Activated CD4-positive, CD25-positive, alpha-beta regulatory T cell (primary cell): ENCODE measurements at regions not wholly inside any gene's neighbourhood (a gene's known extent, or its start where the extent isn't known, plus 50 kb on each side); places are given as distances from the start of the nearest gene placed in this dataset.
"Not testable (repeated sequence)": the region's sequence is repeated elsewhere in the genome, so short reads cannot be mapped to it uniquely, and the experiment has no call there.

ENCODE experiments used
- DNase-seq, 4 experiments: peaks; one replicate each; lab custom pipeline; 2025; lab: John Stamatoyannopoulos, UW

- no peak for DNase-seq
Observed at GRCh38 chr10:81109200-81109752, 571.6 kb downstream of the SH2D4B start.

- DNase-seq: no peak
Observed at GRCh38 chr10:81116201-81116600, 578.5 kb downstream of the SH2D4B start.

DNA sequence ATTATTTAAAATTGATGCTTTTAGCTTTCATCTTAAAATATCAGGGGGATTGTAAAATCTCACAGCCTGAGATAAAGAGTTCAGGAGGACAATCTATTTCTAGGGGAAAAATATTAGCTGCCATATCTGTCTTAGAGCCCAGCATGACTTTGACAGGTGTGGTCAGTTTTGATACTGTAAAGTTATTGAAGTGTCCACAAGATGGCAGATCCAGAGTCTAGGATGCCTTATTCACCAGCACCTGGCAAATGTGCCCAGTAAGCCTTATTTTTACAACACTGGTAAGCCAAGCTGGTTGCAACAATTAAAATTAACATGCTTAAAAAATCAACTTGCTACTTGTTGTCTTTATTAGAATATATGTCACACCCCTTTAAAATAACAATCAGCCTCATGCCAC, 579.3 kb downstream of the SH2D4B start:
- DNase-seq: no peak

GRCh38 chr10:81127931-81128330, 590.2 kb downstream of the SH2D4B start:
- DNase-seq: no peak

- DNase-seq: no peak
Observed at GRCh38 chr10:81130014-81130413, 592.3 kb downstream of the SH2D4B start.

DNA sequence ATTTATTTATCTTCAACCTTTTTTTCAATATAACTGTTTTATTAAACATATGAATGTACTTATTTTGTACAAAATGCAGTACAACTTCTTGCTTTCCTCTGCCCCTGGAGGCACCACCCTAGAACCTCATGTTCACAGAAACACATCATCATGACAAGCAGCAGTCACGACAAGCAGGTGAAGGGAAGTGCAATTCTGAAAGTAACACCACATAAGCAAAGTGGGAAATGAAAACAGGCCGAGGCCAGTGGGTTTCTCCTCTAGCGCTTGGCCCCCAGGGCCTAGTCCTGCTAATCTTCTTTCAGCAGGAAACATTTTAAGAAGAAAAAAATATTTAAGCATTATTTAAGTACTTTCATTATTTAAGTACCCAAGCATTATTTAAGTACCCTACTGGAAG, 598.1 kb downstream of the SH2D4B start:
- DNase-seq: no peak

DNA sequence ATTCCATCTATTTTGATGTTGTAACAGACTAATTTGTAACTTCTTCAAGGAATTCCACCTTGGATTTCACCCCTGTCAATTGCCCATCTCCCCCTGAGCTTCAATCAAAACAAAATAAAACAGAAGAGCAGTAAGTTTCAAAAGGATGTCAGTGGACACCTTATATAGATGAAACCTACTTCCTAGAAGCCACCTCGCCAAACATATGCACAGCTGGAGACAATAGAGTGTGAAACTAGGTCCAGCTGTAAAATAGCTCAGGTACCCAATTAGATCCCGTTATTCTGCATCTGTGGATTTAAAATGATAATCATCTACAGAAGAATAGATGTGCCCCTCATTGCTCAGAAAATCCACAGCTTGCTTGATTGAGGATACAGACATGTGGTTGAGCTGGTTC, 598.6 kb downstream of the SH2D4B start:
- no peak for DNase-seq

DNA sequence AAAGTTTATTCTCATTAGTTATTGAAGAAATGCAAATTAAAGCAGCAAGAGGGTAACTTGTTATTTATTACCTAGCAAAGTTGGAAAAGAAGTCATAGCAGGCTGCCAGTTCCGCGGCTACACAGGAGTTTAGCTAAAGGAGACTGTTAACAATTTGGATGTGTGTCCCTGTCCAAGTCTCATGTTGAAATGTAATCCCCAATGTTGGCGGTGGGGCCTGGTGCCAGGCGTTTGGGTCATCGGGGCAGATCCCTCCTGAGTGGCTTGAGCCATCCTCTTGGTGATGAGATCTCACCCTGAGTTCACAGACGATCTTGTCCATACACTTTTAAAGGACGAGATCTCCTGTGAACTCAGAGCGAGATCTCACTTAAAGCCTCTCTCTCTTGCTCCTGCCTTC, 608.3 kb downstream of the SH2D4B start:
- no peak for DNase-seq

DNA sequence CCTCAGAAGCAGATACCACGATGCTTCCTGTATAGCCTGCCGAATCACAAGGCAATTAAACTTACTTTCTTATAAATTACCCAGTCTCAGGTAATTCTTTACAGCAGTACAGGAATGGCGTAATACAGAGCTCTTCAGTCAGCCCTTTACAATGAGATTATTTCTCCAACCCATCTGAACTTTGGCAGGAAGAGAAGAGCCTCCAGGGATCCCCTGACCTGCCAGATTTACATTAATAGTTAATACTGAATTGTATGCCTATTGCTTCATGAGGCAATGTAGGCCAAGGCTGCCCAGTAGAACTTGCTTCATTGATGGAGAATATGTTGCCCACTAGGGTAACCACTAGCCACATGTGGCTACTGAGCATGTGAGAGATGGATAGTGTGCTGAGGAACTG, 608.7 kb downstream of the SH2D4B start:
- DNase-seq: no peak

GRCh38 chr10:81152656-81153055, 615.0 kb downstream of the SH2D4B start:
- DNase-seq: no peak

DNA sequence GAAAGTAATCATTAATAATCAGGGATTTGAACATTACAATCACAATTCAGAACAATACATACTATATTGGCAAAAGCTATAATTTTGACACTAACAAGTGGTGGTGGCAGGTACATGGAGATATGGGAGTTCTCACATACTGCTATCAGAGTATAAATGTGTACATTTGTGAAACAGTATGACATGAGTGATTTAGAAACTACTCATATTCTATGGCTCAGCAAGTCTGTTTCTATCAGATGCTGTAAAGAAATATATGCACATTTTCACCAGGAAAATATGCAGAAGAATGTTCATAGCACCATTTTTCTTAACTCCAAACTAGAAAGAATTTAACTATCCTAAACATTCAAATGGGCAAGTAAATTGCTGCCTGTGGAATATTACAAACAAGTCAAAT, 620.0 kb downstream of the SH2D4B start:
- DNase-seq: no peak

DNA sequence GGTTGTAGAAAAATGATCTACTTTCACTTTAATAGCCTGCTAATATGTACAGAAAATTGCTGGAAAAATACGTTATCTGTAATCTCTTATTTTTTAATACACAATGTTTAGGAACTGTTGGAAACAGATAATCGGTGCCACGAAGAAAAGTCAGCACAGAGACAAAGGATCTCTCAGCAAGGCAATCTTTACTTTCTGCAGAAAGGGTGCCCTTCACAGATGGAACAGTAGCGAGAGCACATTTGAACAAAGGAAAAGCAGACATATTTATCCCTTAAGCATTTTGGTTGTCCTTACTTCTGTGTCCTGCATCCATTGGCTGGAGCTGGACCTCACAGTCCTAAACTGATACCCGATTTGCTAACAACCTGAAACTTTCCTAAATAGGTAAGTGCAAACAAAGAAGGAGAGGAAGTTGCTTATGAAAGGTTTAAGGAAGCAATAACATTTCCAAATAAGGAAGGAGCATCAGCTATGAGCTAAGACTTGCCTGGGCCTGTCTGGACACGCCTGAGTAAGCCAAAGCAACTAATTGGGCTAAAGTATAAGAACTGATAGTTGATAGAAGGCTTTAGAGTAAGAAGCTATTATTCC, 640.0 kb downstream of the SH2D4B start:
- no peak for DNase-seq

- DNase-seq: no peak
Observed at GRCh38 chr10:81179324-81179723, 641.6 kb downstream of the SH2D4B start.

DNA sequence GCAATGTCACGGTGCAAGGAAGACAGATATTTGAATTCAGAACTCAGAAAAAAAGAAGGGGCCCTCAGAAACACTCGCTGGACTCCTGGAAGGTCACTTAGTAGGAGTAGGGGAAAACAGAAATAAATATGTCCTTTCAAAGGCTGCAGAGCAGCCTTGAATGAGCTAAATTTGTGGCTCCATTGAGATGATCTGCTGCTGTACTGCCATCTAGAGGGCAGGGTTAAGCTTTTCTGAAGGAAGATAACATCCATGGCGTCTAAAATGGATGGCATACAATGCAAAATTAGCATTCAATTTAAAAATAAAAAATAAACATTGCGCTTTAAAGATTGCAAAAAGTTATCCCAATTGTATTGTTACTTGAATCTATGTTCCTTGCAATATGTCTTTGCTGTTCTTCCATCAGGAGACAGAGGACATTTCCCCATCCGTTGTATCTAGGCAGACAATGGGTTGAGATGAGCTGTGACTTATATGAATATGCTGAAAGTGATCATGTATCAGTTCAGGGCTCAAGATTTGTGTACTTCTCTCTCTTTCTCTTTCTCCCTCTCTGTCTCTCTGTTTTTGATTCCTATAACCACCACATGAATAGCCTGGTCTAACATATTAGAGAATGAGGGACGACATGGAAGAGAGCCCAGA, 642.2 kb downstream of the SH2D4B start:
- DNase-seq: no peak

GRCh38 chr10:81182296-81182695, 644.6 kb downstream of the SH2D4B start:
- DNase-seq: no peak

- no peak for DNase-seq
Observed at GRCh38 chr10:81192221-81192788, 654.6 kb downstream of the SH2D4B start.

GRCh38 chr10:81200801-81201200, 663.1 kb downstream of the SH2D4B start:
- no peak for DNase-seq

- DNase-seq: not testable (repeated sequence)
Observed at GRCh38 chr10:81207359-81207758, 667.6 kb upstream of the NRG3 start.

DNA sequence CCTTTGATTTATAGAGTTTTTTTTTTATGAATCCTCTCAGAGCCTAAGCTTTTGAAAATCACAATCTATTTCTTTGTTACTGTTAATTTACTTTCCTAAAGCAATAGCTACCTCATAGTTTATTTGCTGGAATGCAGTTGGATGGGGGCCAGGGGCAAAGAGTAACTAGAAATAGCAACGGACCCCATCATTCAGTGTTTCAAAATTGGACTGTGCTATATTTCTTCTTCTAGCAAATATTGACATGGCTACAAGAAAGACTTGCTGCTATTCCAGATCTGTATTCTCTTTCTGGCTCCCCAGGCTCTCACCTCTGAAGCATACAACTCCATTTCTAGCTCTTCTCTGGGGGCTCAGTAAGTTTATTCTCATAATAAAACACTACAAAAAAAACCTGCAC, 661.6 kb upstream of the NRG3 start:
- no peak for DNase-seq

DNA sequence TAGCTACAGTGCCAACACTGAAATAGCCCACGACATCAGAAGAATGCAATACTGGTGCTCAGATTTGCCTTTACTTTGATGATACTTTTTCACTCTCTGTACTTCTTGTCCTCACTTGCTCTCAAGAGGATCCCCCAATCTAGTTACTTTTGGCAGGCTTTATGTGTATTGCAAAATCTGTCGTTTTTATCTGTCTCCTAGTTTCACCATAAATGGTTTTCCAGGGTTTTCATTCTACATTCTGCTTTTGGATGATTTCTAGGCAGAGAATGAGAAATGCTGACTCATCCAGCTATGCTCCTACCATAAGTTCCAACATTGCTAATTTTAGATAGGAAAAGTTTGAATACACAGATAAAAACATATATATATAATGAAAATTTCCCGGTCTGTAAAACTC, 659.5 kb upstream of the NRG3 start:
- DNase-seq: no peak

- no peak for DNase-seq
Observed at GRCh38 chr10:81216949-81217348, 658.0 kb upstream of the NRG3 start.

DNA sequence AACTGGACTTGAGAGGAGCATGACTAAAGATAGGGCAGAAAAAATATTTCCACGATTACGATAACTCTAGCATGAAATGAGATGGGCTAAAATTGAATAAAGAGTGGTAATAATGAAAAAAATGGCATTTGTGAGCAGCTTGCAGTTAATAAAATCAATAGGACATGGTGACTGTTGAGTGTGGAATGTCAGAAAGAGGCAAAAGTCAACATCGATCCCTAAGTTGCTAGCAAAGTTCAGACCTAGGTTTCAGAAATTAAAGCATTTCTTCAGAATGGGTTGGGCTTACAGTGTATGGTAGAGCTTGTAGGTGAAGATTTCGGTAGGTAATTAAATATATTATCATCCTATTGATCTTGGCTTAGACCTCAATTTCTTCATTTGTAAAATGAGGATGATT, 656.7 kb upstream of the NRG3 start:
- no peak for DNase-seq

DNA sequence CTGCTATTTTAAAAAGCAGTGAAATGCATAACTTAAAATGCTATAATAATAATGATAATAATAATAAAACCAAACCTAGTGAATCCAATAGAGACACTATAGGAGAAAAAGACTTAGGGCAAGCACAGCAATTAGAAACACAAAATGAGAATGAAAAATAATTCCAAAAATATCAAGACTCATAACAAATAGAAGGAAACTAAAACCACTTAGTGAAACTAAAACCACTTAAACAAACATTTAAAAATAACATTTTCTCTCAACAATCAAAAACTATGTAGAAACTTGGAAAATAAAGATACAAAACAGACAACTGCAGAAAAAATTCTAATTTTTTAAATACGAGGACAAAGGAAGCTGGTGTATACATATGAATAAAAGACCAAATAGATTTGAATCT, 655.2 kb upstream of the NRG3 start:
- DNase-seq: no peak

DNA sequence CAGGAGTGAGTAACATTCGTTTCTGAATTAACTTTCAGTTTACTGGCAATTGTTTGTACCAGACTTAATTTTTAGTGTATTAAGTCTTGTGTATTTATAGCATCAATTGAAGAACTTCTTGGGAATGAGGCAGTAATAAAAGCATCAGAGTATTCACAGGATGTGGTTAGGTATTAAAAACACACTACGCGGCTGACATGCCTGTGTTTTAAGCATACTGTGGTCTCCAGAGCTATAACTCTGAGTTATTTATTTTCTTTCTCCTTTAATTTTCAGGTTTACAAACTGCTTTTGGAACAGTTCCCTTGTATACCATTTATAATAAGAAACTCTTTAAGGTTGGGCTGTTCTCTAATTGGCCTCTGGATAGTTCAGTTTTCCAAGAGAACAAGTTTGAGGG, 626.1 kb upstream of the NRG3 start:
- no peak for DNase-seq
